HCT116 (cell line): ENCODE measurements at regions not wholly inside any gene's neighbourhood (a gene's known extent, or its start where the extent isn't known, plus 50 kb on each side); places are given as distances from the start of the nearest gene placed in this dataset.

Experiments used
- ATAC-seq: fragments of 200-7000 bp; cut with Tn5 transposase; 2 replicates; pipeline ENCODE4 v1.9.1; 2020; ENCODE audit warnings: mild to moderate bottlenecking, moderate library complexity
- BruUV-seq: library from RNA; stranded (reverse); fragments of 400-500 nt; replicated peaks from 2 replicates; lab custom pipeline; 2021; lab: Mats Ljungman, UMichigan
- CTCF ChIA-PET: fragments of 300-600 bp; sonication (Branson Sonifier 250); formaldehyde crosslinking; loops from one replicate; lab custom pipeline; 2021; ENCODE audit warnings: antibody characterized with exemption; lab: Charles Lee
- POLR2A ChIA-PET: fragments of 300-600, 350-600 bp; sonication (Branson Sonifier 250); formaldehyde crosslinking; loops from one replicate; lab custom pipeline; 2021; ENCODE audit warnings: antibody characterized with exemption; lab: Charles Lee
- RAD21 ChIA-PET, 2 experiments: fragments of 300-600 bp; sonication (Branson Sonifier 250); formaldehyde crosslinking; loops; one replicate each; lab custom pipeline; 2023; ENCODE audit warnings: low total read pairs in 2 of 2; ENCODE audit not compliant: uncharacterized antibody in 2 of 2, unreplicated experiment in 2 of 2, low non-redundant PET in 1 of 2; lab: Charles Lee
- DNase-seq: peaks from one replicate; pipeline ENCODE4 v3.0.0-alpha.2; 2010; ENCODE audit warnings: low read depth, low spot score
- H2AFZ ChIP-seq: fragments of 200-600 bp; shearing (Covaris generic), sonication (generic); 2 replicates; pipeline ENCODE4 v1.6.1; 2017; ENCODE audit warnings: low read depth, mixed run types, mixed read lengths, antibody characterized with exemption, low read length; ENCODE audit not compliant: poor library complexity, severe bottlenecking
- H3K27ac ChIP-seq: 2 replicates; pipeline ENCODE4 v1.5.1; 2012; ENCODE audit warnings: low read depth, low read length
- H3K27me3 ChIP-seq: fragments of 200-600 bp; sonication (generic); 2 replicates; pipeline ENCODE4 v1.6.1; 2016; ENCODE audit warnings: mixed run types, low read length, mixed read lengths; ENCODE audit not compliant: insufficient read depth
- H3K36me3 ChIP-seq, 2 experiments: fragments of 200-500 bp in 1 of 2; fragments of 200-600 bp in 1 of 2; sonication (Bioruptor generic) in 1 of 2; sonication (generic) in 1 of 2; 2 replicates each; pipeline versions ENCODE4 v1.5.1 to v1.6.1; 2014 to 2016; ENCODE audit warnings: low read length in 2 of 2, inconsistent platforms in 1 of 2, mixed read lengths in 1 of 2, mixed run types in 1 of 2; ENCODE audit not compliant: insufficient read depth in 2 of 2, control insufficient read depth in 1 of 2
- H3K4me1 ChIP-seq, 2 experiments: fragments of 200-600 bp in 1 of 2; sonication (generic) in 1 of 2; 2 replicates each; pipeline versions ENCODE4 v1.5.1 to v1.6.1; 2012 to 2017; ENCODE audit warnings: low read length in 2 of 2, inconsistent platforms in 1 of 2, mild to moderate bottlenecking in 1 of 2, mixed read lengths in 1 of 2, mixed run types in 1 of 2, moderate library complexity in 1 of 2; ENCODE audit not compliant: insufficient read depth in 2 of 2, control insufficient read depth in 1 of 2
- H3K4me2 ChIP-seq: fragments of 200-600 bp; sonication (generic); 2 replicates; pipeline ENCODE4 v1.6.1; 2017; ENCODE audit warnings: mixed run types, low read length, mixed read lengths
- H3K4me3 ChIP-seq, 2 experiments: fragments of 200-600 bp in 1 of 2; sonication (generic) in 1 of 2; replicated peaks in 1 of 2; 2 replicates each; pipeline ENCODE4 v1.5.1; 2011 to 2016; ENCODE audit warnings: low read length in 2 of 2, control low read depth in 1 of 2, low read depth in 1 of 2, mild to moderate bottlenecking in 1 of 2, mixed read lengths in 1 of 2, mixed run types in 1 of 2
- H3K79me2 ChIP-seq: fragments of 200-600 bp; sonication (generic); 2 replicates; pipeline ENCODE4 v1.6.1; 2017; ENCODE audit warnings: mild to moderate bottlenecking, mixed run types, low read length, moderate library complexity, mixed read lengths; ENCODE audit not compliant: insufficient read depth
- H3K9ac ChIP-seq: fragments of 200-600 bp; sonication (generic); 2 replicates; pipeline ENCODE4 v1.6.1; 2016; ENCODE audit warnings: low read length, mixed read lengths
- H3K9me2 ChIP-seq: fragments of 200-600 bp; sonication (generic), shearing (Covaris generic); 2 replicates; pipeline ENCODE4 v1.6.1; 2017; ENCODE audit warnings: mixed run types, mild to moderate bottlenecking, moderate library complexity; ENCODE audit not compliant: insufficient read depth
- H3K9me3 ChIP-seq, 2 experiments: fragments of 200-500 bp in 1 of 2; fragments of 200-600 bp in 1 of 2; sonication (Bioruptor generic) in 1 of 2; sonication (generic) in 1 of 2; 2 replicates each; pipeline ENCODE4 v1.6.1; 2014 to 2017; ENCODE audit warnings: low read length in 2 of 2, mixed read lengths in 2 of 2, inconsistent platforms in 1 of 2, low read depth in 1 of 2, mild to moderate bottlenecking in 1 of 2, mixed run types in 1 of 2, moderate library complexity in 1 of 2; ENCODE audit not compliant: control insufficient read depth in 1 of 2, insufficient read depth in 1 of 2
- H4K20me1 ChIP-seq: fragments of 200-600 bp; sonication (generic), shearing (Covaris generic); 2 replicates; pipeline ENCODE4 v1.6.1; 2017; ENCODE audit warnings: mixed run types, mild to moderate bottlenecking, moderate library complexity; ENCODE audit not compliant: insufficient read depth
- ATF3 ChIP-seq: IDR thresholded peaks from 2 replicates; pipeline ENCODE4 v1.6.1; 2012
- CEBPB ChIP-seq: IDR thresholded peaks from 2 replicates; pipeline ENCODE4 v1.6.1; 2012; ENCODE audit warnings: low read depth
- CTCF ChIP-seq, 3 experiments: fragments of 200-600 bp in 1 of 3; sonication (generic) in 1 of 3; IDR thresholded peaks in 2 of 3; conservative IDR thresholded peaks in 1 of 3; 2 replicates each; pipeline ENCODE4 v1.5.1; 2012 to 2017; ENCODE audit warnings: low read depth in 2 of 3, low read length in 2 of 3, antibody characterized with exemption in 1 of 3, borderline replicate concordance in 1 of 3, control low read depth in 1 of 3, mild to moderate bottlenecking in 1 of 3, mixed read lengths in 1 of 3, mixed run types in 1 of 3, moderate library complexity in 1 of 3; ENCODE audit not compliant: insufficient read depth in 1 of 3
- EZH2phosphoT487 ChIP-seq: fragments of 200-600 bp; IDR thresholded peaks from 2 replicates; pipeline ENCODE4 v1.6.1; 2018; ENCODE audit warnings: antibody characterized with exemption, borderline replicate concordance
- FOSL1 ChIP-seq: IDR thresholded peaks from 2 replicates; pipeline ENCODE4 v1.6.1; 2012; ENCODE audit warnings: low read depth
- MAX ChIP-seq: IDR thresholded peaks from 2 replicates; pipeline ENCODE4 v1.6.1; 2012
- REST ChIP-seq: IDR thresholded peaks from 2 replicates; pipeline ENCODE4 v1.6.1; 2012; ENCODE audit warnings: low read depth
- SIN3A ChIP-seq: IDR thresholded peaks from 2 replicates; pipeline ENCODE4 v1.6.1; 2012; ENCODE audit warnings: low read depth
- SP1 ChIP-seq: IDR thresholded peaks from 2 replicates; pipeline ENCODE4 v1.6.1; 2012; ENCODE audit warnings: low read depth
- TCF7L2 ChIP-seq: IDR thresholded peaks from 2 replicates; pipeline ENCODE4 v1.7.0; 2011; ENCODE audit warnings: borderline replicate concordance, inconsistent platforms; ENCODE audit not compliant: insufficient read depth, insufficient read length; ENCODE audit errors: extremely low read depth
- ZFX ChIP-seq: fragments of 450-650 bp; IDR thresholded peaks from 2 replicates; pipeline ENCODE4 v1.6.1; 2017
- ZNF274 ChIP-seq: fragments of 200-500 bp; sonication (Bioruptor generic); IDR thresholded peaks from 2 replicates; pipeline ENCODE4 v1.6.1; 2014; ENCODE audit warnings: mild to moderate bottlenecking, low read depth, low read length, inconsistent platforms
- intact Hi-C: fragments of 100-400 bp; cut with micrococcal nuclease; formaldehyde crosslinking; loops from 2 replicates; pipeline ENCODE4 v1.10.0; 2022

- no peak overlapping the region for H3K4me2 ChIP-seq
- intact Hi-C loops, result no loop called here
- H3K4me3 ChIP-seq, result no peak overlapping the region
- H3K9me3 ChIP-seq, result no peaks in the 10 kb centered on the region
- H3K36me3 ChIP-seq, result no peaks in the 10 kb centered on the region
- DNase-seq (no peak), ATAC-seq (no peak)
- ChIA-PET POLR2A (no interaction called here), CTCF (no interaction called here), RAD21 (no interaction called here)
- no peaks in the 10 kb centered on the region for H3K79me2 ChIP-seq
- H3K9ac ChIP-seq, result no peak overlapping the region
- TF ChIP-seq ZNF274 (no peak), REST (no peak), SIN3A (no peak), ZFX (no peak), SP1 (no peak), ATF3 (no peak), TCF7L2 (no peak), EZH2phosphoT487 (no peak), CTCF (IDR thresholded peaks at IDR 0.05 in 2 of 3, conservative IDR thresholded peaks at IDR 0.05 in 1 of 3; ENCODE audit: borderline replicate concordance in 1 of 3, insufficient read depth in 1 of 3, low read depth in 2 of 3, low read length in 2 of 3) (no peak), CEBPB (no peak), MAX (no peak), FOSL1 (no peak)
- no peaks in the 10 kb centered on the region for H4K20me1 ChIP-seq
- no peaks in the 10 kb centered on the region for H3K9me2 ChIP-seq
- H3K27me3 ChIP-seq, result peaks cover 6% of the 10 kb centered on the region; the same call in 1 of the 2 replicates
- H3K27ac ChIP-seq, result no peak overlapping the region
- no TSS peak for BruUV-seq
- H2AFZ ChIP-seq, result no peak overlapping the region
- H3K4me1 ChIP-seq, result peaks cover 0 to 21% of the 10 kb centered on the region in 2 experiments; a peak in 2 of 4 replicates
Observed at GRCh38 chr9:19995619-19996018, 206.8 kb upstream of the SLC24A2 start.
